GM23248 (cell line): ENCODE measurements at regions not wholly inside any gene's neighbourhood (a gene's known extent, or its start where the extent isn't known, plus 50 kb on each side); places are given as distances from the start of the nearest gene placed in this dataset.
"Not testable (repeated sequence)": the region's sequence is repeated elsewhere in the genome, so short reads cannot be mapped to it uniquely, and the experiment has no call there.

Experiments
- DNase-seq: peaks from one replicate; pipeline ENCODE4 v3.0.0-alpha.2; 2015
- H2AFZ ChIP-seq: fragments of 200-600 bp; sonication (generic); 2 replicates; pipeline ENCODE4 v1.6.1; 2016; ENCODE audit warnings: antibody characterized with exemption
- H3F3A ChIP-seq: fragments of 200-600 bp; sonication (generic); 2 replicates; pipeline ENCODE4 v1.6.1; 2016; ENCODE audit warnings: mild to moderate bottlenecking, antibody characterized with exemption, mixed run types; ENCODE audit not compliant: insufficient read depth
- H3K27ac ChIP-seq: fragments of 200-600 bp; sonication (generic); 2 replicates; pipeline ENCODE4 v1.5.1; 2016; ENCODE audit warnings: mild to moderate bottlenecking
- H3K27me3 ChIP-seq: fragments of 200-600 bp; sonication (generic); replicated peaks from 2 replicates; pipeline ENCODE4 v1.6.1; 2016; ENCODE audit warnings: mild to moderate bottlenecking; ENCODE audit not compliant: insufficient read depth
- H3K36me3 ChIP-seq: fragments of 200-600 bp; sonication (generic); 2 replicates; pipeline ENCODE4 v1.6.1; 2016; ENCODE audit warnings: low read depth, mild to moderate bottlenecking
- H3K4me1 ChIP-seq: fragments of 200-600 bp; sonication (generic); 2 replicates; pipeline ENCODE4 v1.6.1; 2016; ENCODE audit warnings: mild to moderate bottlenecking; ENCODE audit not compliant: insufficient read depth
- H3K4me2 ChIP-seq: fragments of 200-600 bp; sonication (generic); one replicate; pipeline ENCODE4 v1.6.1; 2016; ENCODE audit warnings: mild to moderate bottlenecking; ENCODE audit not compliant: unreplicated experiment
- H3K4me3 ChIP-seq: fragments of 200-600 bp; sonication (generic); 2 replicates; pipeline ENCODE4 v1.5.1; 2016; ENCODE audit warnings: mild to moderate bottlenecking
- H3K79me2 ChIP-seq: fragments of 200-600 bp; sonication (generic); 2 replicates; pipeline ENCODE4 v1.6.1; 2016; ENCODE audit warnings: mild to moderate bottlenecking; ENCODE audit not compliant: insufficient read depth
- H3K9ac ChIP-seq: fragments of 200-600 bp; sonication (generic); 2 replicates; pipeline ENCODE4 v1.6.1; 2016; ENCODE audit warnings: mild to moderate bottlenecking
- H3K9me2 ChIP-seq: fragments of 200-600 bp; sonication (generic); 2 replicates; pipeline ENCODE4 v1.6.1; 2016; ENCODE audit warnings: mixed run types, mild to moderate bottlenecking, moderate library complexity; ENCODE audit not compliant: insufficient read depth
- H3K9me3 ChIP-seq: fragments of 200-600 bp; sonication (generic); one replicate; pipeline ENCODE4 v1.6.1; 2017; ENCODE audit warnings: low read depth
- H4K20me1 ChIP-seq: fragments of 200-600 bp; sonication (generic); 2 replicates; pipeline ENCODE4 v1.6.0; 2016; ENCODE audit not compliant: insufficient read depth
- EZH2 ChIP-seq: fragments of 200-600 bp; sonication (generic); IDR thresholded peaks from 2 replicates; pipeline ENCODE4 v1.6.1; 2018; ENCODE audit warnings: antibody characterized with exemption, mild to moderate bottlenecking; ENCODE audit not compliant: insufficient read depth, poor library complexity, severe bottlenecking
- EZH2phosphoT487 ChIP-seq: fragments of 200-600 bp; sonication (generic); IDR thresholded peaks from 2 replicates; pipeline ENCODE4 v1.6.1; 2018; ENCODE audit warnings: antibody characterized with exemption, moderate library complexity, mild to moderate bottlenecking, low read depth; ENCODE audit not compliant: insufficient read depth
- WGBS, 2 experiments: methylation state at CpG; one replicate each; pipeline ENCODE4 v1.1.6; 2015 to 2017; ENCODE audit warnings: low lambda C conversion rate in 2 of 2, low coverage in 1 of 2; ENCODE audit errors: missing lambda C conversion rate in 2 of 2; 5-methylcytosine and 5-hydroxymethylcytosine counted together
- in situ Hi-C: fragments of 300-500 bp; cut with MboI; formaldehyde crosslinking; loops from 2 replicates; pipeline ENCODE4 v1.15.0; 2020

DNA sequence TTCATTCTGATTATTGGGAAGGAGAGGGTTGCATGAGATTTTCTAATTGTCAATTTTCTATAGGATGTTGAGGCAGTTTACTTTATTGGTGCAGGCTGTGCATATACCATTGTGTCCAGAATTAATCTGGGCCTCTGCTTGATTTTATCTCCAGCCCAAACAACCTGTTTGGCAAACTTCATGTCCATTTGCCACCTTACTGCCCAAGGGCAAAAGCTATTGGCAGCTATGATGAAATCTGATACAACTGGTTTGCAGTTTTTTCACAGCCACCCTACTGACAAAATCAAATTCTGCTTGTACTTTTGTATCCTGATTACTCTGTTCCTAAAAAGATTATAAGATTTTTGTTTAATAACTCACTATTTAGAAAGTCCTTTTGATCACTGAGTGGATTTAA, 789.2 kb upstream of the FBXO33 start:
- H3K27ac ChIP-seq: no peak overlapping the region
- H3K4me3 ChIP-seq: no peak overlapping the region
- TF ChIP-seq EZH2phosphoT487 (no peak), EZH2 (no peak)
- no peaks in the 10 kb centered on the region for H3K27me3 ChIP-seq
- DNase-seq: no peak
- H3K4me2 ChIP-seq: no peak overlapping the region
- H3K79me2 ChIP-seq: no peaks in the 10 kb centered on the region
- in situ Hi-C loops: no loop called here
- no peaks in the 10 kb centered on the region for H3K4me1 ChIP-seq
- H3K36me3 ChIP-seq: no peaks in the 10 kb centered on the region
- H3K9me3 ChIP-seq: no peaks in the 10 kb centered on the region
- H3F3A ChIP-seq: no peaks in the 10 kb centered on the region
- H4K20me1 ChIP-seq: no peaks in the 10 kb centered on the region
- no peak overlapping the region for H2AFZ ChIP-seq
- H3K9me2 ChIP-seq: no peaks in the 10 kb centered on the region
- no peak overlapping the region for H3K9ac ChIP-seq

DNA sequence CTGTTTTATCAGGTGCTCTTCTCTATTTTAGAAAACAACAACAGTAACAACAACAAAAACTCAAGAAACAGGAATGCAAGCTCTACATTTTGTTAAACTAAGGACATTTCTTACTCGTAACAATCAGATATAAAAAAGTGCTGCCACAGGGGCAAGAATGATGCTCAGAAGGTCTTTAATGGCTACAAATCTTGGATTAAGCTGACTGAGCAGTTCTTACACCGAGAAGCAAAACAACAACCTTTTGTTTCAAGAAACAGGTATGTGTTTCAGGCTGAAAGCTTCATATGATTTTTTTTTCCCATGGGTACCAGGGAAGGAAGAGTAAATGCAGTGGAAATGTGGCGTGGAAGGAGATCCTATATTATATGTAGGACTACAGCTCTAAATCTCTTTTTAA, 786.8 kb upstream of the FBXO33 start:
- Histone ChIP-seq H3K4me3 (no peak overlapping the region), H3K27me3 (no peaks in the 10 kb centered on the region), H3F3A (no peaks in the 10 kb centered on the region), H4K20me1 (no peaks in the 10 kb centered on the region), H2AFZ (no peak overlapping the region), H3K9me2 (no peaks in the 10 kb centered on the region), H3K79me2 (no peaks in the 10 kb centered on the region), H3K4me1 (no peaks in the 10 kb centered on the region), H3K4me2 (no peak overlapping the region), H3K36me3 (no peaks in the 10 kb centered on the region), H3K9ac (no peak overlapping the region), H3K9me3 (no peaks in the 10 kb centered on the region), H3K27ac (no peak overlapping the region)
- in situ Hi-C loops: no loop called here
- WGBS, 2 experiments: 5 to 9% methylated on average over 3 of the region's 3 CpGs
- no peak for DNase-seq
- TF ChIP-seq EZH2 (no peak), EZH2phosphoT487 (no peak)

DNA sequence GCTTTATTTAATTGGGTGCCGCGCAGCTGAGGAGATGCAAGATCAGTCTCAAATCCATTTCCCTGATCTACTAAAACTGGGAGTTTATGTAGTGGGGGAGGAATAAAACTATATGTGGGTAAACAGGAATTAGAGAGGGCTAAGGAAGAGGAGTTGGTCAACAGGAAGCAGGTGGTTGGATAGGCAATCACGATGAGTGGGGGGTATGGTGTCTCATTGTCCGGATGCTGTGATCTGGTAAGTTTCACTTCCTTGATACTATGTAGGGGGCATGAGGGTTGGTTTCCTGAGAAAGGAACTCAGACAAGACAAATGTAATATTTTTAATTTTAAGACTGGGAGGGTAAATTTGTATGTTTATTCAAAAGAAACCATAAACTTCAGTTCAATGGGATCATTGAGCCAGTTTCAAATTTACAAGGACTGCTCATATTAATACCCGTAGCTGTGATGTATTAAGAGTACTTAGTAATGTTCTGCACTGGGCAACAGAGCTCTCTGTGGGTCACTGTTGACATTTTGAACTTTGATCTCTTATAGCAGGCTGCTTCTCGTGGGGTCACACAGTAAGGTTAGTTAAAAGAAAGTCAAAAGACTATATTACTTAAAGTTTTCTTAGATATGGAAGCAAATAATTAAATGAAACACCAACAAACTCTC, 786.2 kb upstream of the FBXO33 start:
- Histone ChIP-seq H3K27ac (no peak overlapping the region), H3K27me3 (no peaks in the 10 kb centered on the region), H3K9me2 (no peaks in the 10 kb centered on the region), H3K36me3 (no peaks in the 10 kb centered on the region), H3K9me3 (no peaks in the 10 kb centered on the region), H2AFZ (no peak overlapping the region), H4K20me1 (no peaks in the 10 kb centered on the region), H3K4me1 (no peaks in the 10 kb centered on the region), H3K9ac (no peak overlapping the region), H3K79me2 (no peaks in the 10 kb centered on the region), H3K4me2 (no peak overlapping the region), H3K4me3 (no peak overlapping the region), H3F3A (no peaks in the 10 kb centered on the region)
- in situ Hi-C loops: no loop called here
- TF ChIP-seq EZH2phosphoT487 (no peak), EZH2 (no peak)
- no peak for DNase-seq
- 44 to 49% methylated on average over 6 of the region's 6 CpGs for WGBS, 2 experiments

DNA sequence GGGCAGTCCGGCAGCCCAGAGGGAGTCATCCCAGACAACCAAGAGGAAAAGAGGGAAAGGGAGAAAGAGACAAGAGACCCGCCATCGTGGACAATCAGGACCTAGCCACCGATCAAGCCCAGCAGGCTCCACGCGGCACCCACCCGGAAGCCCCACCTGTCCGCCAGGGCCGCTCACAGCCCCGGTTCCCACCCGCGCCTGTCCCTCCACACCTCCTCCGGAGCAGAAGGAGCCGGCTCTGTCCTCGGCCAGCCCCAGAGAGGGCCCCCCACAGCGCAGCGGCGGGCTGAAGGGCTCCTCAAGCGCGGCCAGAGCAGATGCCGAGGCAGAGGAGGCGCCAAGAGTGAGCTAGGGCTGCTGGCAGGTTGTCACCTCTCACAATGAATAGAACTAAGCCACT, 784.7 kb upstream of the FBXO33 start:
- no peak for DNase-seq
- WGBS, 2 experiments: 53 to 66% methylated on average over 16 to 22 of the region's 22 CpGs
- Histone ChIP-seq H3K79me2 (no peaks in the 10 kb centered on the region), H3K9me3 (no peaks in the 10 kb centered on the region), H3K4me3 (no peak overlapping the region), H3K9me2 (no peaks in the 10 kb centered on the region), H3K27ac (no peak overlapping the region), H3F3A (no peaks in the 10 kb centered on the region), H3K9ac (no peak overlapping the region), H3K36me3 (no peaks in the 10 kb centered on the region), H3K27me3 (no peaks in the 10 kb centered on the region), H3K4me2 (no peak overlapping the region), H2AFZ (no peak overlapping the region), H3K4me1 (no peaks in the 10 kb centered on the region), H4K20me1 (no peaks in the 10 kb centered on the region)
- in situ Hi-C loops: no loop called here
- TF ChIP-seq EZH2phosphoT487 (no peak), EZH2 (no peak)

DNA sequence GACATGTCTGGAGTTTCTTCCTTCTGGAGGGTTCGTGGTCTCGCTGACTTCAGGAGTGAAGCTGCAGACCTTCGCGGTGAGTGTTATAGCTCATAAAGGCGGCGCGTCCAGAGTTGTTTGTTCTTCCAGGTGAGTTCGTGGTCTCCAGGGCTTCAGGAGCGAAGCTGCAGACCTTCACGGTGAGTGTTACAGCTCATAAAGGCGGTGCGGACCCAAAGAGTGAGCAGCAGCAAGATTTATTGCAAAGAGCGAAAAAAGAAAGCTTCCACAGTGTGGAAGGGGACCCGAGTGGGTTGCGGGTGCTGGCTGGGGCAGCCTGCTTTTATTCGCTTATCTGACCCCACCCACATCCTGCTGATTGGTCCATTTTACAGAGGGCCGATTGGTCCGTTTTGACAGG, 784.2 kb upstream of the FBXO33 start:
- H3K27me3 ChIP-seq, in situ Hi-C loops, H4K20me1 ChIP-seq, H3K9me2 ChIP-seq, H3K9ac ChIP-seq, H2AFZ ChIP-seq, H3K27ac ChIP-seq, H3F3A ChIP-seq, H3K9me3 ChIP-seq, H3K4me1 ChIP-seq, H3K36me3 ChIP-seq, DNase-seq, H3K4me2 ChIP-seq, H3K79me2 ChIP-seq, H3K4me3 ChIP-seq: not testable (repeated sequence)
- 58 to 59% methylated on average over 18 of the region's 18 CpGs for WGBS, 2 experiments
